ENCODE measurements at regions not wholly inside any gene's neighbourhood (a gene's known extent, or its start where the extent isn't known, plus 50 kb on each side); places are given as distances from the start of the nearest gene placed in this dataset.

- Histone ChIP-seq H3K27me3 (ENCODE audit: insufficient read depth, low read length) (no peaks in the 10 kb centered on the region), H3K36me3 (ENCODE audit: insufficient read depth, low read length) (no peaks in the 10 kb centered on the region)
- TF ChIP-seq CTCF (IDR thresholded peaks at IDR 0.05; ENCODE audit: extremely low read depth, low read depth, low read length), result no peak
Measured at GRCh38 chr5:29899583-29899982, 1293.9 kb upstream of the CDH6 start.

GRCh38 chr5:29897916-29898315, 1295.6 kb upstream of the CDH6 start:
- no peak overlapping the region for H3K4me3 ChIP-seq (ENCODE audit: insufficient read depth, low read length)
- H3K27me3 ChIP-seq (ENCODE audit: insufficient read depth, low read length), result no peaks in the 10 kb centered on the region
- H3K36me3 ChIP-seq (ENCODE audit: insufficient read depth, low read length), result no peaks in the 10 kb centered on the region
- DNase-seq (ENCODE audit: insufficient read length, low spot score, missing footprints), result no peak
- no peaks in the 10 kb centered on the region for H4K20me1 ChIP-seq (ENCODE audit: insufficient read depth, low read length)
- peaks cover 4% of the 10 kb centered on the region for H3K9me3 ChIP-seq (ENCODE audit: low read depth, low read length)
- no peak overlapping the region for H3K27ac ChIP-seq (ENCODE audit: low read depth, low read length)
- H3K79me2 ChIP-seq (ENCODE audit: insufficient read depth, low read length), result no peaks in the 10 kb centered on the region
- H2AFZ ChIP-seq (ENCODE audit: low read length), result no peak overlapping the region
- H3K4me1 ChIP-seq (ENCODE audit: insufficient read depth, low read length), result no peaks in the 10 kb centered on the region
- no peak overlapping the region for H3K4me2 ChIP-seq (ENCODE audit: insufficient read depth, low read length)
- no peak for TF ChIP-seq CTCF (IDR thresholded peaks at IDR 0.05; ENCODE audit: extremely low read depth, low read depth, low read length)

More at GRCh38 chr5:29899583-29899982, 1293.9 kb upstream of the CDH6 start:
- H3K4me2 ChIP-seq (ENCODE audit: insufficient read depth, low read length), result no peak overlapping the region
- H3K4me1 ChIP-seq (ENCODE audit: insufficient read depth, low read length), result no peaks in the 10 kb centered on the region
- H4K20me1 ChIP-seq (ENCODE audit: insufficient read depth, low read length), result no peaks in the 10 kb centered on the region
- H3K27ac ChIP-seq (ENCODE audit: low read depth, low read length), result no peak overlapping the region
- no peak for DNase-seq (ENCODE audit: insufficient read length, low spot score, missing footprints)
- H2AFZ ChIP-seq (ENCODE audit: low read length), result no peak overlapping the region
- H3K9me3 ChIP-seq (ENCODE audit: low read depth, low read length), result peaks cover 4% of the 10 kb centered on the region
- H3K79me2 ChIP-seq (ENCODE audit: insufficient read depth, low read length), result no peaks in the 10 kb centered on the region
- no peak overlapping the region for H3K4me3 ChIP-seq (ENCODE audit: insufficient read depth, low read length)

GRCh38 chr5:29896646-29897045, 1296.8 kb upstream of the CDH6 start:
- H3K79me2 ChIP-seq (ENCODE audit: insufficient read depth, low read length), result no peaks in the 10 kb centered on the region
- H3K36me3 ChIP-seq (ENCODE audit: insufficient read depth, low read length), result no peaks in the 10 kb centered on the region
- no peaks in the 10 kb centered on the region for H3K4me1 ChIP-seq (ENCODE audit: insufficient read depth, low read length)
- no peak overlapping the region for H3K4me2 ChIP-seq (ENCODE audit: insufficient read depth, low read length)
- no peak overlapping the region for H3K27ac ChIP-seq (ENCODE audit: low read depth, low read length)
- H2AFZ ChIP-seq (ENCODE audit: low read length), result no peak overlapping the region
- no peak overlapping the region for H3K4me3 ChIP-seq (ENCODE audit: insufficient read depth, low read length)
- peaks cover 4% of the 10 kb centered on the region for H3K9me3 ChIP-seq (ENCODE audit: low read depth, low read length)
- H3K27me3 ChIP-seq (ENCODE audit: insufficient read depth, low read length), result no peaks in the 10 kb centered on the region
- no peak for DNase-seq (ENCODE audit: insufficient read length, low spot score, missing footprints)
- H4K20me1 ChIP-seq (ENCODE audit: insufficient read depth, low read length), result no peaks in the 10 kb centered on the region
- TF ChIP-seq CTCF (IDR thresholded peaks at IDR 0.05; ENCODE audit: extremely low read depth, low read depth, low read length), result no peak

- Histone ChIP-seq H3K4me1 (ENCODE audit: insufficient read depth, low read length) (no peaks in the 10 kb centered on the region), H3K27me3 (ENCODE audit: insufficient read depth, low read length) (no peaks in the 10 kb centered on the region), H3K4me3 (ENCODE audit: insufficient read depth, low read length) (no peak overlapping the region), H3K79me2 (ENCODE audit: insufficient read depth, low read length) (no peaks in the 10 kb centered on the region), H4K20me1 (ENCODE audit: insufficient read depth, low read length) (no peaks in the 10 kb centered on the region), H2AFZ (ENCODE audit: low read length) (no peak overlapping the region), H3K4me2 (ENCODE audit: insufficient read depth, low read length) (no peak overlapping the region), H3K9me3 (ENCODE audit: low read depth, low read length) (peaks cover 2% of the 10 kb centered on the region), H3K27ac (ENCODE audit: low read depth, low read length) (no peak overlapping the region), H3K36me3 (ENCODE audit: insufficient read depth, low read length) (no peaks in the 10 kb centered on the region)
- no peak for DNase-seq (ENCODE audit: insufficient read length, low spot score, missing footprints)
- TF ChIP-seq CTCF (IDR thresholded peaks at IDR 0.05; ENCODE audit: extremely low read depth, low read depth, low read length), result no peak
Measured at GRCh38 chr5:29894668-29895067, 1298.8 kb upstream of the CDH6 start.

Data from osteoblast (primary cell).